ENCODE measurements at regions not wholly inside any gene's neighbourhood (a gene's known extent, or its start where the extent isn't known, plus 50 kb on each side); places are given as distances from the start of the nearest gene placed in this dataset.

- Histone ChIP-seq H3K4me1 (ENCODE audit: control insufficient read depth, insufficient read depth, low read length) (no peaks in the 10 kb centered on the region), H3K27ac (ENCODE audit: control insufficient read depth, insufficient read depth) (no peak overlapping the region), H3K36me3 (ENCODE audit: control insufficient read depth in 2 of 2, insufficient read depth in 2 of 2, low read length in 1 of 2) (no peaks in the 10 kb centered on the region), H3K27me3 (replicated peaks in 1 of 2; ENCODE audit: control insufficient read depth in 2 of 2, insufficient read depth in 2 of 2, low read length in 1 of 2) (no peaks in the 10 kb centered on the region), H3K4me3 (no peak overlapping the region), H3K79me2 (ENCODE audit: control insufficient read depth, insufficient read depth, low read length) (no peaks in the 10 kb centered on the region), H3K9ac (ENCODE audit: control insufficient read depth, insufficient read depth, low read length) (no peak overlapping the region), H3K9me3 (replicated peaks; ENCODE audit: control insufficient read depth, insufficient read depth, low read length) (no peaks in the 10 kb centered on the region), H3K4me2 (ENCODE audit: control insufficient read depth, insufficient read depth) (no peak overlapping the region), H4K20me1 (ENCODE audit: control insufficient read depth, insufficient read depth) (no peaks in the 10 kb centered on the region), H2AFZ (ENCODE audit: control insufficient read depth, low read depth, low read length) (no peak overlapping the region)
- ChIA-PET POLR2A (no interaction called here), RAD21 (ENCODE audit: unreplicated experiment) (no interaction called here), SMC1A (ENCODE audit: uncharacterized antibody, unreplicated experiment) (no interaction called here), CTCF (no interaction called here)
- BruUV-seq (replicated peaks) = no TSS peak
- no peak for FAIRE-seq
- no peak for ATAC-seq
- WGBS (ENCODE audit: insufficient coverage, insufficient replicate concordance, low lambda C conversion rate, missing lambda C conversion rate) = 5% methylated on average over 3 of the region's 3 CpGs
- no peak for DNase-seq (ENCODE audit: low read depth, low spot score)
- intact Hi-C loops (cut with micrococcal nuclease; ENCODE audit: unreplicated experiment) = loop anchor here (2.0 to 5.0 kb wide), 2 partner anchors 411 to 460 kb away; no protein-coding TSS in a partner anchor
- in situ Hi-C loops (cut with MboI) = no loop called here
- TF ChIP-seq REST (IDR thresholded peaks at IDR 0.05; ENCODE audit: low read depth, low read length) (no peak), ZBED1 (IDR thresholded peaks at IDR 0.05; ENCODE audit: borderline replicate concordance) (no peak), HSF1 (IDR thresholded peaks at IDR 0.05; ENCODE audit: low read depth, low read length) (no peak), NR2F1 (conservative IDR thresholded peaks at IDR 0.05) (no peak), HDAC2 (IDR thresholded peaks at IDR 0.05) (no peak), NFYB (IDR thresholded peaks at IDR 0.05; ENCODE audit: insufficient read depth, low read depth, low read length) (no peak), EZH2 (IDR thresholded peaks at IDR 0.05; ENCODE audit: borderline replicate concordance, control insufficient read depth, low read depth, low read length) (no peak), MTA3 (IDR thresholded peaks at IDR 0.05; ENCODE audit: borderline replicate concordance, low read length) (no peak), KAT2A (conservative IDR thresholded peaks at IDR 0.05; ENCODE audit: control insufficient read depth, low read depth, low read length) (no peak), CREB1 (IDR thresholded peaks at IDR 0.05; ENCODE audit: low read depth) (no peak), NFYA (IDR thresholded peaks at IDR 0.05; ENCODE audit: borderline replicate concordance, low read depth, low read length) (no peak), ZNF384 (IDR thresholded peaks at IDR 0.05; ENCODE audit: borderline replicate concordance, low read depth, low read length) (no peak), TAF1 (IDR thresholded peaks at IDR 0.05; ENCODE audit: borderline replicate concordance, low read depth, low read length) (no peak), CREM (IDR thresholded peaks at IDR 0.05; ENCODE audit: low read depth) (no peak), E4F1 (IDR thresholded peaks at IDR 0.05; ENCODE audit: borderline replicate concordance, partially characterized antibody) (no peak), HCFC1 (IDR thresholded peaks at IDR 0.05; ENCODE audit: low read length) (no peak)
- TF ChIP-seq, protein P1, sequence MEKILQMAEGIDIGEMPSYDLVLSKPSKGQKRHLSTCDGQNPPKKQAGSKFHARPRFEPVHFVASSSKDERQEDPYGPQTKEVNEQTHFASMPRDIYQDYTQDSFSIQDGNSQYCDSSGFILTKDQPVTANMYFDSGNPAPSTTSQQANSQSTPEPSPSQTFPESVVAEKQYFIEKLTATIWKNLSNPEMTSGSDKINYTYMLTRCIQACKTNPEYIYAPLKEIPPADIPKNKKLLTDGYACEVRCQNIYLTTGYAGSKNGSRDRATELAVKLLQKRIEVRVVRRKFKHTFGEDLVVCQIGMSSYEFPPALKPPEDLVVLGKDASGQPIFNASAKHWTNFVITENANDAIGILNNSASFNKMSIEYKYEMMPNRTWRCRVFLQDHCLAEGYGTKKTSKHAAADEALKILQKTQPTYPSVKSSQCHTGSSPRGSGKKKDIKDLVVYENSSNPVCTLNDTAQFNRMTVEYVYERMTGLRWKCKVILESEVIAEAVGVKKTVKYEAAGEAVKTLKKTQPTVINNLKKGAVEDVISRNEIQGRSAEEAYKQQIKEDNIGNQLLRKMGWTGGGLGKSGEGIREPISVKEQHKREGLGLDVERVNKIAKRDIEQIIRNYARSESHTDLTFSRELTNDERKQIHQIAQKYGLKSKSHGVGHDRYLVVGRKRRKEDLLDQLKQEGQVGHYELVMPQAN (conservative IDR thresholded peaks at IDR 0.05) = no peak
Measured at GRCh38 chrX:128517691-128518090, 465.5 kb upstream of the ACTRT1 start.
